K562 (cell line): ENCODE measurements at regions not wholly inside any gene's neighbourhood (a gene's known extent, or its start where the extent isn't known, plus 50 kb on each side); places are given as distances from the start of the nearest gene placed in this dataset.

Experiments
- CREBBP ChIP-seq: IDR thresholded peaks from one replicate; pipeline ENCODE4 v1.6.1; 2012; ENCODE audit warnings: low read depth, mild to moderate bottlenecking, control low read depth, inconsistent platforms, low read length
- CTBP1 ChIP-seq: fragments of 450-650 bp; IDR thresholded peaks from 2 replicates; pipeline ENCODE4 v1.6.1; 2016; ENCODE audit warnings: borderline replicate concordance
- EGR1 ChIP-seq: fragments of 450-650 bp; conservative IDR thresholded peaks from 2 replicates; pipeline ENCODE4 v1.6.1; 2017; ENCODE audit warnings: mild to moderate bottlenecking
- ESRRA ChIP-seq: fragments of 450-650 bp; IDR thresholded peaks from 2 replicates; pipeline ENCODE4 v1.6.1; 2014; ENCODE audit warnings: low read depth, mild to moderate bottlenecking, moderate library complexity, borderline replicate concordance
- GATA2 ChIP-seq: sonication (generic); formaldehyde crosslinking; IDR thresholded peaks from 2 replicates; pipeline ENCODE4 v1.4.0; 2020; ENCODE audit warnings: mild to moderate bottlenecking, missing genetic modification reagents
- GTF2E2 ChIP-seq: fragments of 200-800 bp; sonication (Bioruptor generic); IDR thresholded peaks from 2 replicates; pipeline ENCODE4 v1.6.1; 2016; ENCODE audit warnings: missing genetic modification characterization, missing compliant biosample characterization
- HDAC2 ChIP-seq: fragments of 450-650 bp; IDR thresholded peaks from 2 replicates; pipeline ENCODE4 v1.6.1; 2016; ENCODE audit warnings: mild to moderate bottlenecking
- ILK ChIP-seq: fragments of 450-650 bp; IDR thresholded peaks from 2 replicates; pipeline ENCODE4 v1.6.1; 2016; ENCODE audit warnings: missing genetic modification characterization, low read depth, mild to moderate bottlenecking, missing compliant biosample characterization, moderate library complexity, borderline replicate concordance
- NBN ChIP-seq: fragments of 450-650 bp; IDR thresholded peaks from 2 replicates; pipeline ENCODE4 v1.6.1; 2016; ENCODE audit warnings: low read depth, mild to moderate bottlenecking
- NCOA2 ChIP-seq, 2 experiments: fragments of 450-650 bp; IDR thresholded peaks; 2 replicates each; pipeline ENCODE4 v1.6.1; 2018; ENCODE audit warnings: mild to moderate bottlenecking in 2 of 2, moderate library complexity in 1 of 2; ENCODE audit not compliant: partially characterized antibody in 2 of 2
- NCOA6 ChIP-seq: fragments of 450-650 bp; IDR thresholded peaks from 2 replicates; pipeline ENCODE4 v1.6.1; 2017; ENCODE audit warnings: mild to moderate bottlenecking
- NFATC3 ChIP-seq: fragments of 450-650 bp; IDR thresholded peaks from 2 replicates; pipeline ENCODE4 v1.6.1; 2017; ENCODE audit warnings: mild to moderate bottlenecking
- NFIC ChIP-seq: fragments of 450-650 bp; IDR thresholded peaks from 2 replicates; pipeline ENCODE4 v1.6.1; 2017; ENCODE audit warnings: mild to moderate bottlenecking, inconsistent platforms
- NONO ChIP-seq, 2 experiments: fragments of 200-400 bp in 1 of 2; fragments of 450-650 bp in 1 of 2; formaldehyde crosslinking in 1 of 2; IDR thresholded peaks; 2 replicates each; pipeline ENCODE4 v1.6.1; 2017; ENCODE audit warnings: low read depth in 2 of 2, mild to moderate bottlenecking in 2 of 2, moderate library complexity in 2 of 2, low read length in 1 of 2
- SIX5 ChIP-seq, 2 experiments: IDR thresholded peaks; 2 replicates each; pipeline ENCODE4 v1.6.1; 2011; ENCODE audit warnings: low read length in 2 of 2, borderline replicate concordance in 1 of 2, low read depth in 1 of 2, mild to moderate bottlenecking in 1 of 2, moderate library complexity in 1 of 2; ENCODE audit not compliant: insufficient read depth in 1 of 2
- SLC30A9 ChIP-seq: fragments of 250-450 bp; sonication (Bioruptor Pico); IDR thresholded peaks from 2 replicates; pipeline ENCODE4 v1.8.0; 2022; ENCODE audit warnings: mild to moderate bottlenecking, moderate library complexity
- ZBED1 ChIP-seq: IDR thresholded peaks from 2 replicates; pipeline ENCODE4 v1.6.1; 2014
- ZNF140 ChIP-seq: fragments of 250-450 bp; sonication (Bioruptor Pico); IDR thresholded peaks from 2 replicates; pipeline ENCODE4 v1.8.0; 2021; ENCODE audit warnings: moderate library complexity, mild to moderate bottlenecking, inconsistent platforms
- ZNF239 ChIP-seq: fragments of 250-450 bp; sonication (Bioruptor Pico); IDR thresholded peaks from 2 replicates; pipeline ENCODE4 v1.4.0; 2020; ENCODE audit warnings: mild to moderate bottlenecking
- ZNF253 ChIP-seq: fragments of 250-450 bp; sonication (Bioruptor Pico); conservative IDR thresholded peaks from 2 replicates; pipeline ENCODE4 v1.6.1; 2021; ENCODE audit warnings: mild to moderate bottlenecking
- ZNF436 ChIP-seq: fragments of 250-450, 450-650 bp; sonication (Bioruptor Pico); formaldehyde crosslinking; IDR thresholded peaks from 2 replicates; pipeline ENCODE4 v1.7.0; 2020; ENCODE audit warnings: mild to moderate bottlenecking
- TF ChIP-seq, protein P1 (sequence below): conservative IDR thresholded peaks from 2 replicates; pipeline ENCODE4 v1.6.1; 2011; ENCODE audit warnings: low read depth, mild to moderate bottlenecking, low read length; ENCODE audit not compliant: control insufficient read depth
- TF ChIP-seq, protein P2 (sequence below), 2 experiments: fragments of 450-650 bp; IDR thresholded peaks; 2 replicates each; pipeline ENCODE4 v1.6.1; 2018; ENCODE audit warnings: mild to moderate bottlenecking in 2 of 2, low read depth in 1 of 2; ENCODE audit not compliant: partially characterized antibody in 2 of 2
- TF ChIP-seq, protein P3 (sequence below): sonication (generic); formaldehyde crosslinking; IDR thresholded peaks from 2 replicates; pipeline ENCODE4 v1.8.0; 2022; ENCODE audit warnings: mild to moderate bottlenecking, missing genetic modification reagents

DNA sequence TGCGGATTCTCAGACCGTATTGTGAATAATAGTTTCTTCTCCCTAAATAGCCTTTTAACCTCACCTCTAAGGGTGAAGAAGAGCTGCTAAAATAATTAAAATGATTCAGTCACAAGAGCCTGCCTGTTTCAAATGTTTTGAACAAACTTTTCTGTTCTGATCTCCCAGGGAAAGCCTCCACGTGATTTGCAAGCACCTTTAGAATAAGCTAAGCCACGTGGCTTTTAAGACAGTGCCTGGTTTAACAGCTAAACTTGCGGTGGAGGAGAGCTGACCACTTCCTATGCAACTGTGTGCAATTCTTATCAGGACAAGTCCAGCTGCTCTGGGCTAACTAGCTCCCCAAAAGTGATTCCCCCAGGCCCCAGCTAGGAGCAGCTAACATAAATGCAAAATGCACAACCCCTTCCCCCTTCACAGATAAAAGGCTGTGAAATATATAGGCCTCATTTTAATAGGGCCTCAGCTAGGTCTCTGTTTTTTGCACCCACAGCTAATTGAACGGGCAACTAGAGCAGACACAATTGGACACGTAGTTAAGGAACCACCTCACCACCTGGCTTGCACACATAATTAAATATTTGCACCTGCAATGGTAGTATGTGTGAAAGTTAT lies 401.2 kb upstream of the NR2F2 start (continued):
- TF ChIP-seq NFATC3 (no peak), ZNF253 (CRISPR knock-in tag) (no peak), ZNF436 (CRISPR knock-in tag) (no peak), NONO (IDR thresholded peaks at IDR 0.05; ENCODE audit: low read depth in 2 of 2, low read length in 1 of 2) (0 out of 4 replicates have a peak, but pooled peaks of 1 of the 2 experiments have one; percentile 16), CREBBP (no peak), ZNF140 (CRISPR knock-in tag) (no peak), HDAC2 (peak; percentile 83), NFIC (peak; percentile 73), NCOA2 (IDR thresholded peaks at IDR 0.05; ENCODE audit: partially characterized antibody in 2 of 2) (no peak), GTF2E2 (tag) (peak; percentile 68; the same call in 1 of the 2 replicates), ZBED1 (peak; percentile 78; the same call in 1 of the 2 replicates), ZNF239 (CRISPR knock-in tag) (no peak), CTBP1 (peak; percentile 70; the same call in 1 of the 2 replicates), SIX5 (IDR thresholded peaks at IDR 0.05; ENCODE audit: borderline replicate concordance in 1 of 2, insufficient read depth in 1 of 2, low read depth in 1 of 2, low read length in 2 of 2) (no peak), ILK (tag) (no peak), EGR1 (peak; percentile 26; the same call in 1 of the 2 replicates), SLC30A9 (CRISPR knock-in tag) (no peak), ESRRA (peak; percentile 94; the same call in 1 of the 2 replicates), NBN (peak; percentile 92), GATA2 (CRISPR knock-in tag) (peak; percentile 79), NCOA6 (no peak)
- TF ChIP-seq, protein P1, sequence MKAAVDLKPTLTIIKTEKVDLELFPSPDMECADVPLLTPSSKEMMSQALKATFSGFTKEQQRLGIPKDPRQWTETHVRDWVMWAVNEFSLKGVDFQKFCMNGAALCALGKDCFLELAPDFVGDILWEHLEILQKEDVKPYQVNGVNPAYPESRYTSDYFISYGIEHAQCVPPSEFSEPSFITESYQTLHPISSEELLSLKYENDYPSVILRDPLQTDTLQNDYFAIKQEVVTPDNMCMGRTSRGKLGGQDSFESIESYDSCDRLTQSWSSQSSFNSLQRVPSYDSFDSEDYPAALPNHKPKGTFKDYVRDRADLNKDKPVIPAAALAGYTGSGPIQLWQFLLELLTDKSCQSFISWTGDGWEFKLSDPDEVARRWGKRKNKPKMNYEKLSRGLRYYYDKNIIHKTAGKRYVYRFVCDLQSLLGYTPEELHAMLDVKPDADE, result peak; percentile 94
- TF ChIP-seq, protein P2, sequence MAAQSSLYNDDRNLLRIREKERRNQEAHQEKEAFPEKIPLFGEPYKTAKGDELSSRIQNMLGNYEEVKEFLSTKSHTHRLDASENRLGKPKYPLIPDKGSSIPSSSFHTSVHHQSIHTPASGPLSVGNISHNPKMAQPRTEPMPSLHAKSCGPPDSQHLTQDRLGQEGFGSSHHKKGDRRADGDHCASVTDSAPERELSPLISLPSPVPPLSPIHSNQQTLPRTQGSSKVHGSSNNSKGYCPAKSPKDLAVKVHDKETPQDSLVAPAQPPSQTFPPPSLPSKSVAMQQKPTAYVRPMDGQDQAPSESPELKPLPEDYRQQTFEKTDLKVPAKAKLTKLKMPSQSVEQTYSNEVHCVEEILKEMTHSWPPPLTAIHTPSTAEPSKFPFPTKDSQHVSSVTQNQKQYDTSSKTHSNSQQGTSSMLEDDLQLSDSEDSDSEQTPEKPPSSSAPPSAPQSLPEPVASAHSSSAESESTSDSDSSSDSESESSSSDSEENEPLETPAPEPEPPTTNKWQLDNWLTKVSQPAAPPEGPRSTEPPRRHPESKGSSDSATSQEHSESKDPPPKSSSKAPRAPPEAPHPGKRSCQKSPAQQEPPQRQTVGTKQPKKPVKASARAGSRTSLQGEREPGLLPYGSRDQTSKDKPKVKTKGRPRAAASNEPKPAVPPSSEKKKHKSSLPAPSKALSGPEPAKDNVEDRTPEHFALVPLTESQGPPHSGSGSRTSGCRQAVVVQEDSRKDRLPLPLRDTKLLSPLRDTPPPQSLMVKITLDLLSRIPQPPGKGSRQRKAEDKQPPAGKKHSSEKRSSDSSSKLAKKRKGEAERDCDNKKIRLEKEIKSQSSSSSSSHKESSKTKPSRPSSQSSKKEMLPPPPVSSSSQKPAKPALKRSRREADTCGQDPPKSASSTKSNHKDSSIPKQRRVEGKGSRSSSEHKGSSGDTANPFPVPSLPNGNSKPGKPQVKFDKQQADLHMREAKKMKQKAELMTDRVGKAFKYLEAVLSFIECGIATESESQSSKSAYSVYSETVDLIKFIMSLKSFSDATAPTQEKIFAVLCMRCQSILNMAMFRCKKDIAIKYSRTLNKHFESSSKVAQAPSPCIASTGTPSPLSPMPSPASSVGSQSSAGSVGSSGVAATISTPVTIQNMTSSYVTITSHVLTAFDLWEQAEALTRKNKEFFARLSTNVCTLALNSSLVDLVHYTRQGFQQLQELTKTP (IDR thresholded peaks at IDR 0.05; ENCODE audit: low read depth in 1 of 2, partially characterized antibody in 2 of 2), result peak; percentile 70 to 85
- TF ChIP-seq, protein P3, sequence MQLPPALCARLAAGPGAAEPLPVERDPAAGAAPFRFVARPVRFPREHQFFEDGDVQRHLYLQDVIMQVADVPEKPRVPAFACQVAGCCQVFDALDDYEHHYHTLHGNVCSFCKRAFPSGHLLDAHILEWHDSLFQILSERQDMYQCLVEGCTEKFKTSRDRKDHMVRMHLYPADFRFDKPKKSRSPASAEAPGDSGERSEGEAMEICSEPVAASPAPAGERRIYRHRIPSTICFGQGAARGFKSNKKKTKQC (CRISPR knock-in tag), result peak; percentile 44; the same call in 1 of the 2 replicates
